Right lobe of liver (tissue), 4 donors: ENCODE measurements at regions not wholly inside any gene's neighbourhood (a gene's known extent, or its start where the extent isn't known, plus 50 kb on each side); places are given as distances from the start of the nearest gene placed in this dataset.

Source experiments
- CTCF ChIP-seq, 4 donors: fragments of 200-600 bp in 3 of 4; fragments of 450-650 bp in 1 of 4; IDR thresholded peaks; one replicate each; pipeline versions ENCODE4 v1.5.1 to v1.8.0; 2016 to 2022; ENCODE audit warnings: antibody characterized with exemption in 4 of 4, mild to moderate bottlenecking in 2 of 4
- POLR2A ChIP-seq: fragments of 450-650 bp; IDR thresholded peaks from one replicate; pipeline ENCODE4 v1.6.1; 2017; ENCODE audit warnings: antibody characterized with exemption, mild to moderate bottlenecking
- donor health status: DM: no; HTN: no; CAD: no.
- donor health status: DM: no; HTN: no; CAD: no.
- donor health status: DM: no; HTN: yes; CAD: no.

- TF ChIP-seq CTCF (IDR thresholded peaks at IDR 0.05) (no peak), POLR2A (no peak)
Measured at GRCh38 chr11:38089726-38090125, 1491.7 kb upstream of the RAG2 start.
